GM12878 (cell line): ENCODE measurements at regions not wholly inside any gene's neighbourhood (a gene's known extent, or its start where the extent isn't known, plus 50 kb on each side); places are given as distances from the start of the nearest gene placed in this dataset.

Source experiments
- CREM ChIP-seq: IDR thresholded peaks from 2 replicates; pipeline ENCODE4 v1.6.1; 2014; ENCODE audit warnings: antibody characterized with exemption, low read depth
- CTCF ChIP-seq, 3 experiments: IDR thresholded peaks in 2 of 3; conservative IDR thresholded peaks in 1 of 3; 2 replicates each; pipeline ENCODE4 v1.5.1; 2011; ENCODE audit warnings: low read depth in 3 of 3, low read length in 3 of 3, mild to moderate bottlenecking in 3 of 3, control low read depth in 2 of 3, moderate library complexity in 2 of 3, inconsistent platforms in 1 of 3, mixed read lengths in 1 of 3; ENCODE audit not compliant: control insufficient read depth in 2 of 3, insufficient read depth in 1 of 3; ENCODE audit errors: extremely low read depth in 1 of 3
- DPF2 ChIP-seq: fragments of 450-650 bp; IDR thresholded peaks from 2 replicates; pipeline ENCODE4 v1.6.1; 2017; ENCODE audit warnings: mild to moderate bottlenecking
- HDAC2 ChIP-seq: fragments of 200-600 bp; sonication (generic); IDR thresholded peaks from 2 replicates; pipeline ENCODE4 v1.6.1; 2017
- MAX ChIP-seq: IDR thresholded peaks from 2 replicates; pipeline ENCODE4 v1.6.1; 2012; ENCODE audit warnings: low read depth, low read length, improper control_type of control experiment
- NFYB ChIP-seq: IDR thresholded peaks from 2 replicates; pipeline ENCODE4 v1.6.1; 2011; ENCODE audit warnings: low read depth, mild to moderate bottlenecking, low read length, improper control_type of control experiment, moderate library complexity; ENCODE audit not compliant: insufficient read depth
- NRF1 ChIP-seq: conservative IDR thresholded peaks from 2 replicates; pipeline ENCODE4 v1.6.1; 2011; ENCODE audit warnings: mild to moderate bottlenecking, low read depth, low read length, improper control_type of control experiment
- POLR2A ChIP-seq: IDR thresholded peaks from 2 replicates; pipeline ENCODE4 v1.6.1; 2011; ENCODE audit warnings: low read depth, mild to moderate bottlenecking, low read length
- POLR2AphosphoS5 ChIP-seq: IDR thresholded peaks from 2 replicates; pipeline ENCODE4 v1.6.1; 2011; ENCODE audit warnings: mild to moderate bottlenecking, low read length, inconsistent platforms
- RCOR1 ChIP-seq: conservative IDR thresholded peaks from 2 replicates; pipeline ENCODE4 v1.6.1; 2012; ENCODE audit warnings: low read depth, low read length, improper control_type of control experiment
- REST ChIP-seq: IDR thresholded peaks from 2 replicates; pipeline ENCODE4 v1.6.1; 2012; ENCODE audit warnings: mild to moderate bottlenecking, low read depth, low read length
- SMARCA5 ChIP-seq: fragments of 450-650 bp; IDR thresholded peaks from 2 replicates; pipeline ENCODE4 v1.6.1; 2017; ENCODE audit warnings: mild to moderate bottlenecking

- no peak for TF ChIP-seq REST
- TF ChIP-seq NRF1: no peak
- no peak for TF ChIP-seq HDAC2
- no peak for TF ChIP-seq CTCF (IDR thresholded peaks at IDR 0.05 in 2 of 3, conservative IDR thresholded peaks at IDR 0.05 in 1 of 3; ENCODE audit: control insufficient read depth in 2 of 3, extremely low read depth in 1 of 3, insufficient read depth in 1 of 3, low read depth in 3 of 3, low read length in 3 of 3)
- TF ChIP-seq MAX: no peak
- no peak for TF ChIP-seq POLR2A
- no peak for TF ChIP-seq NFYB
- no peak for TF ChIP-seq DPF2
- no peak for TF ChIP-seq POLR2AphosphoS5
- TF ChIP-seq SMARCA5: no peak
- no peak for TF ChIP-seq CREM
- TF ChIP-seq RCOR1: no peak
Observed at GRCh38 chr11:70877151-70877550, 375.2 kb downstream of the SHANK2 start.
